GM19035 (cell line): ENCODE measurements at regions not wholly inside any gene's neighbourhood (a gene's known extent, or its start where the extent isn't known, plus 50 kb on each side); places are given as distances from the start of the nearest gene placed in this dataset.
A peak's percentile ranks its signal among the peaks of the same experiment; 100 is the strongest.

Source experiments
- ATAC-seq: cut with Tn5 transposase; IDR thresholded peaks from one replicate; pipeline ENCODE4 v1.9.1; 2021; ENCODE audit not compliant: unreplicated experiment

DNA sequence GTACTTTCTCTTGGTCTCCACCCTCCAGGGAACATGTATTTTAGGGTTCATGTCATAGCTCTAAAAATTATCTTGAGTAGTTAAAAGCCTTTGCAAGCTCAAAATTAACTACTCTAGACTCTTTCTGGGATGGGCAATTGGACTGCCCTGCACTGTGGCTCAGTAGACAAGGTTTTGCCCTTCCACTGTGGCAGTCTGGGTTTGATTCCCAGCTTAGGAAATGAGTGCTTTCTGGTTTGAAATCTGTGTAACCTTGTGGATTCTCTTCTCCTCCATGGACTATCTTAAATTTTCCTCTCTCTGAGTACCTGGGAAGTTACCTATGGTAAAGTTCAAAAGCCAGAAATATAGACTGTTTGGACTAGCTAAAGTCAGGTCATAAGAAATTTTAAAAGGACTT lies 94.6 kb upstream of the UST start:
- no peak for ATAC-seq

DNA sequence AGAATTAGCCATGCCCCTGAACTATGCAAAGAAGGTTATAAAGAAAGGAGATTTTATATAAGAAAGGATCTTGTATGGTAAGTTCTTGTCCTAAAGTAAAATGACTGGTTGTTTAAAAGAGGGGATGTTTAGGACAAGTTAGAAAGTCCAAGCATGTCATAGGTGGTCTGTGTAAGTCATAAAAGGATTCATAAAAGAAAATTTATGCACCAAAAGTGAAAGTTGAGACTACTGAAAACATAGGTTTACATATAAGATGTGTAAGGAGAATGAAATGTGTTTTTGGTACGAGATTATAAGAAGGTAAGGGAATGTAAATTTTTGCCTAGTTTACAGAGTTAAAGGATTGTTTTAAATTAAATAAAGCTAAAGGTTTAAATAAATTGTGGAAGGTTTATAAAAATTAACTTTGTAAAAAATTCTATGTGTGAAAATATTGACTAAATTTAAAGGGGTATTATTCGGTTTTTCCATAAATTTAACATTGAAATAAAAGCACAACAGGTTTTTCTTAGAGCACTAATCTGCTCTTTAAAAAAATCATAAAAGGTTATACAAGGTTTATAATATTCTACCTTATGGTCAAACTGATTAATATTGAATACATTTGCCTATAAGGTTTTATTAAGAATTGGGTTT lies 93.6 kb upstream of the UST start:
- ATAC-seq: no peak

DNA sequence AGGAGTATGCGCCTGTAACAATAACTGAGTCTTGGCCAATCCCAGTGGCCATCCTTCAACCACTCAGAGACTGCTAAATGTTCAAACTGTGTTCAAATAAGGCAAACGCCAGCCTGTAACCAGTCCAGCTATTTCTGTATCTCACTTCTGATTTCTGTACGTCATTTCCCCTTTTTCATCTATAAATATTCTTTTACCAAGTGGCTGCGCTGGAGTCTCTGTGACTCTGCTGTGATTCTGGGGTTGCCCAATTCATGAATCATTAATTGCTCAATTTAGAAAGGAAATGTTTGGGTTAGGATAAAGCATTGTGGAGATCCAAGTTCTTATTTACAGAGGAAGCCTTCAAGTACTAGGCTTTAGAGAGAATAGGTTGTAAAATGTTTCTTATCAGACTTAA lies 89.8 kb upstream of the UST start:
- no peak for ATAC-seq

DNA sequence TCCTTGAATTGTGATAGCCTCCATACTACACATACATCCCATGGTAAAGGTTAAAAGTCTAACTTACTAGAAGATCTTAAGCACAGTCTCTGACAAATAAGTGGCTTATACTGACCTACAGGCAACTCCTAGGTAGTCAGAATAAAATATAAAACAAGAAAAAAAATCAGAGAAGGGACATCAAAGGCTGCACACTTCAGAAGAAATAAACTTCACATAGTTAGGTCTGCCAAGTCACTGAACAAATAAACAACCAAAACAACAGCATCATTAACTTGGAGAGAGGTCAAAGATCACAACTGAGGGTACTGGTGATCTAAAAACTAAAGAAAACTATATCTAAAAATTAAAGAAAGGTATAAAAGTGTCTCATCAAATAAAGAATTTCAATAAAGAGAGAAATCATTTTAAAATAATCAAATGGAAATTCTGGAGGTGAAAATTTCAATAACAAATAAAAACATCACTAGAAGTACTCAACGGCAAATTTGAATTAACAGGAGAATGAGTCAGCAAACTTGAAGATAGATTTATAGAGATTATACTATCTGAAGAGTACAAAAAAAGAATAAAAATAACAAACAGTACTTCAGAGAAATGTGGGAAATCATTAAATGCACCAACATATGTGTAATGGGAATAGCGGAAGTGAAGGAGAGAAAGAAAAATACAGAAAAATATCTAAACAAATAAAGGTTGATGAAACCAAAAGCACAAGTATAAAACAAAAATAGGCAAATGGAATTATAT lies 88.0 kb upstream of the UST start:
- ATAC-seq: no peak

DNA sequence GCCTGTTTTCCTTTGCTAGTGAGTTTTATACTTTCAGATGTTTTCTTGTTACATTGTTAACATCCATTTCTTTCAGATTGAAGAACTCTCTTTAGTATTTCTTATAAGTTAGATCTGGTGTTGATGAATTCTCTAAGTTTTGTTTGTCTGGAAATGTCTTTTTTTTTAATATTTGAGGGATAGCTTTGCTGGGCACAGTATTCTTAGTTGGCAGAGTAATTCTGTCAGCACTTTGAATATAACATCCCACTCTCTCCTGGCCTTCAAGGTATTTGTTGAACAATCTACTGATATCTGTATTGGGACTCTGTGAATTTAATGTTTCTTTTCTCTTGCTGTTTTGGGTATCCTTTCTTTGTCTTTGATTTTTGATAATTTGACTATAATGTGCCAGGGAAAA lies 79.4 kb upstream of the UST start:
- no peak for ATAC-seq

DNA sequence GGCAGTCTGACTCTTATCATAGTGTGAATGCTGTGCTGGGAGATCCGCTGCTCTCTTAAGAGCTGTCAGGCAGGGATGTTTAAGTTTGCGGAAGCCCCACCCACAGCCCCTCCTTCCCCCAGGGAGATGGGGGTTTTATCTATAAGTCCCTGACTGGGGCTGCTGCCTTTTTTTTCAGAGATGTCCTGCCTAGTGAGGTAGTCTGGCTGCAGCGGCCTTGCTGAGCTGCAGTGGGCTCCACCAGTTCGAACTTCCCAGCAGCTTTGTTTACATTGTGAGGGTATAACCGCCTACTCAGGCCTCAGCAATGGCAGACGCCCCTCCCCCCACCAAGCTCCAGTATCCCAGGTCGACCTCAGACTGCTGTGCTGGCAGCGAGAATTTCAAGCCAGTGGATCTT lies 75.7 kb upstream of the UST start:
- no peak for ATAC-seq

DNA sequence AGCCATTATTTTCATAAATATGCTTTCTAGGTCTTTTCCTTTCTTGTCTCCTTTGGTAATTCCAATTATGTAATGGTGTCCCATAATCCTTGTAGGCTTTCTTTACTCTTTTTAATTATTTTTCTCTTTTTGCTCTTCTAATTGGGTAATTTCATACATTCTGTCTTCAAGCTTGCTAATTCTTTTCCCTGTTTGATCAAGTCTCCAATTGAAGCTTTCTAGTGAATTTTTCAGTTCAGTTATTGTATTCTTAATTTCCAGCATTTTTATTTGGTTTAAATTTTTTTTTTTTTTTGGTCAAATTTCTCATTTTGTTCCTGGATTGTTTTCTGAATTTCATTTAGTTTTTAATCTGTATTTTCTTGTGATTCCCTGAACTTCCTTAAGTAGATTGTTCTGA lies 74.9 kb upstream of the UST start:
- ATAC-seq: no peak

DNA sequence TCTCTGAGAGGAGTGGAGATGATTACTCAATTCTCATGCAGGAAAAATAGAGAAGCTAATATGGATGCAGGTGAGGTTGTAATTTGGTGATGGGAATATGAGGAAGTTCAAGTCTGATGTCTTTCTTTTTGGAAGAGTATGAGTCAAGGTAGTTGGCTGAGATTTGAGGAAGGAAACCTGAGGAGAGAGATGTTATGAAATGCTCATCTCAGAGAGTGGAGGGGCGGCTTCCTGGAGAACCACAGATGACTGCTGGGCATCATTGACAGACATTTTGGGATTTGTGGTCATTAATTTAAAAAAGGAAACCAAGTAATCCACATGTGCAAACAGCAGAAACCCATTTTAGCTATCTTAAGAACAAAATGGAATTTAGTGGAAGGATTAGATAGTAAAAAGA lies 72.5 kb upstream of the UST start:
- no peak for ATAC-seq

DNA sequence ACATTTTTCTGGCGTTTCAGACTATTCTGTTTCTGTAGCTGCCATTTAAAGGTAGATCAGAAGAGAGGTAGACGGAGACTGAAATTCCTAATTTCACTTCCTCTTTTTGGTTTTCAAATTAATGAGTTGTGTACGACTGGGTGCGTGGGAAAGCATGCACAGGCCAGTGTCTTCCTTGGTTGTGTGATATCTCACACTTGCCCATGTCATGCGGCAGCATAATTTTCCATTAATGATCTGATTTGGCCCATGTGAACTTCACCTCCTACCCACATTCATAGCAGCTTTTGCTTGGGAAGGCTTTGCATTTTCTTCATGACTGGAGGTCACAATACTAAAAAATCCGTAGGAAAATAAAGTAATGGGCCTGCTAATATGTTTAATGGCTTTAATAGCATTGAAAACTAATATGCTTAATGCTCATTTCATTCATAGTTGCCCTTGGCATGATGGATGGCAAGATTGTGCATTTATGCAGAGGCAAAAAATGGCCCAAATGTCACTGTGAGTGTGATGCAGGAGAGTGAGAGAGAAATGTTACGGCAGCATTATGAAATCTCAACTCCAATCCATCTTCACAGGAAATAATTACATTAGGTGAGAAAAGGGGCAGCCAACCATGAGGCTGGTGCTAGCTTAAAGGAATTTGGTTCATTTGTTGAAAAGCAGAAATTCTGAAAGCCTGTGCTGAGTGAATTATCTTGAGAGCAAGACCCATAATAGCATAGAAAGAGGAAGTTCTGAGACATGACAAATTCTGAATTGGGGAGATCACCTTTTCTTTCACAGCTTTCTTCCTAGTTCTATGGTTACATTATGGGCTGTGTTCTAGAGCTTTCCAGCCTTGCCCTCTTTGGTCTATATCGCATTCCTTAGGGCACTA lies 69.0 kb upstream of the UST start:
- peak; percentile 80 for ATAC-seq

DNA sequence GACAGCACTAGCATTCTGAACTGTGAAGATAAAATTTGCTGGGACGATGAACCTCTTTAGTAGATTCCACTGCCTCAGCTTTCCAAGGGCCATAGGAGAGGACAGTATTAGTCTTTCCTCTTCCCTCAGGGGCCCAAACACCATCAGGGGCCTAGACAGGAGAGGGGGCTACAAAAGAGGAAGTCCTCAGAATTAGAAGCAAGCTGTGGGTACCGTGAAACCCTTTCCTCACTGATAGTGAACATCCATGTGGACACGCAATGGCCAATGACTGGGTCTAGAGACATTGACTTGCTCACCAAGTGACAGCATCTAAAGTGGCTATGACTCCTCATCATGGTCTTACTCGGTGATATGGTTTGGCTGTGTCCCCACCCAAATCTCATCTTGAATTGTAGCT lies 68.1 kb upstream of the UST start:
- ATAC-seq: no peak

DNA sequence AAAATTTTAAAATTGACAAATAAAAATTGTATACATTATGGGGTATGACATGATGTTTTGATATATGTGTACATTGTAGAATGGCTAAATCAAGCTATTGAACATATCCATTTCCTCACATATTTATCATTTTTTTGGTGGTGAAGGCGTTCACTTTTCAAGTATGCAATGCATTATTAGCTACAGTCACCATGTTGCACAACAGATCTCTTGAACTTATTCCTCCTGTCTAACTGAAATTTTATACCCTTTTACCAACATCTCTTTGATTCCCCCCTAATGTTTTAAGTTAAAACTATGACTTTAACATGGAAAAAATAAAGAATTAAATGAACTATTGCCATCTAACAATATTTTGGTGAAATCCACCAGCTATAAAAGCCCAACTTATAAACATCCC lies 65.2 kb upstream of the UST start:
- ATAC-seq: no peak

DNA sequence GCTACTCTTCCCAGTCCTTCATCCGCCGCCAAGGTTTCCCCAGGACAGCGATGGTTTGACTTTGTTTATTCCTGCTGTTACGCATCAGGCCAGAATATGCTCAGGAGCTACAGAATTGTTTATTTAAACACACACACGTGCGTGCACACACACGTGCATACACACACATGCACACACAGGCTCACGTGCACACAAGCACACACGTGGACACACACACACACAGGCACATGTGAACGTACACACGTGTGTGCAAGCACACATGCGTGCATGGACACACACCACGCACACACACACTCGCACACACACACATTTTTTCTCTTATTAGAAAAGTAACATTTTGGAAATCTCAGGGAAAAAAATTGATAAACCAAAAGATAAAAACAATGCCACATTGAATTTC lies 64.6 kb upstream of the UST start:
- ATAC-seq: no peak

DNA sequence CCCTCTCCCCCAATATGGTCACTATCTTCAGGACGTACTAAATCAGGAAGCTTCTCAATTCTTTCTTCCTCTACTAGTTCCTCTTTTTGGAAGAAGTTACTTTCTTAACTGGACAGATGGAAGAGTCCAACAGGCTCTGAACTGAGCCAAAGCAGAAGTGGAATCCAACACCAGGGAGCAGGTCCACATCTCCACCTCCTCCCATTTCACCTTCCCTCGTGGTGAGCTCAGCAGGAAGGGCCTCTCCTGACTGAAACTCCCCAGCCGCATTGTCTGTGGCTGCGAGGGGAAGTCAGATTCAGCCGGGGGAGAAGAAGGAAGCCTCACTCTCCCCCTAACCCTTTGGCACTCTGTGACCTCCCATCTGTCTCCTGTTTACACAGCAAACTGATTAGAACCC lies 63.8 kb upstream of the UST start:
- ATAC-seq: no peak

DNA sequence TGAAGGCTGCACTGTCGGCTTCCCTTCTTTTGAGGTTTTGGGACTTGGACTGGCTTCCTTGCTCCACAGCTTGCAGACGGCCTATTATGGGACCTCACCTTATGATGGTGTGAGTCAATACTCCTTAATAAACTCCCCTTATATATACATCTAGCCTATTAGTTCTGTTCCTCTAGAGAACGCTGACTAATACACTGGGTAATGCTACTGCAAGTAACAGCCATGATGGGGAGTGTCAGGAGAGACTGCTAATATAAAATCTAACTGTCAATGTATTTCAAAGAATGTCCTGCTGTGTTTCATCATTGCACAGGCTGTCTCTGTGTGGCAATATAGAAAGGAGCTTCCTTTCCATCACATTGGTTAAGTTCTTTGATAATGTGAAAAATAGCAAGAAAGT lies 57.7 kb upstream of the UST start:
- no peak for ATAC-seq

DNA sequence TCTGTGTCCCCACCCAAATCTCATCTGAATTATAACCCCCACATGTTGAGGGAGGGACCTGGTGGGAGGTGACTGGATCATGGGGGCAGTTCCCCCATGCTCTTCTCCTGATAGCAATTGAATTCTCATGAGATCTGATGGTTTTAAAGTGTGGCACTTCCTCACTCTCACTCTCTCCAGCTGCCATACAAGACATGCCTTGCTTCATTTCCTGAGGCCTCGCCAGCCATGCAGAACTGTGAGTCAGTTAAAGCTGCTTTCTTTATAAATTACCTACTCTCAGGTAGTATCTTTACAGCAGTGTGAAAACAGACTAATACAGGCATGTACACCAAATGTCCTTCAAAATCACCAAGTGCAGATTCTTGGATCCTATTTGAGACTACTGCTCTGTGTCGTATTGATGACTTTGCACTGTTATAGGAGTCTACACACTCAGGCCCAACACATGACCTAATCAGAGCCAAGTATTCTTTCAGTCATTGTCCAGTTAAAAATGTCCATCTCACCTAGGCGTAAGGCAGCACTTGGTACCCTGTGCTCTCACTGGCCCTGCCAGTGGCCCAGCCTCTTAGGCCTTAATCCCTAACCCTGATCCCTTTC lies 52.8 kb upstream of the UST start:
- ATAC-seq: no peak
